OCI-LY1 (cell line): ENCODE measurements at regions not wholly inside any gene's neighbourhood (a gene's known extent, or its start where the extent isn't known, plus 50 kb on each side); places are given as distances from the start of the nearest gene placed in this dataset.

Experiments used
- CTCF ChIP-seq: fragments of 200-600 bp; sonication (generic), shearing (Covaris generic); IDR thresholded peaks from 2 replicates; pipeline ENCODE4 v1.5.1; 2017; ENCODE audit warnings: mild to moderate bottlenecking, antibody characterized with exemption, low read length, moderate library complexity, mixed read lengths
- EZH2 ChIP-seq: fragments of 200-600 bp; sonication (generic), shearing (Covaris generic); IDR thresholded peaks from 2 replicates; pipeline ENCODE4 v1.8.0; 2017; ENCODE audit warnings: borderline replicate concordance, mixed run types, mild to moderate bottlenecking, antibody characterized with exemption, low read length, moderate library complexity, mixed read lengths

- no peak for TF ChIP-seq CTCF
- TF ChIP-seq EZH2 = no peak
These were observed 893.3 kb upstream of the TMEFF2 start for GRCh38 chr2:193088026-193088425.
